ENCODE measurements at regions not wholly inside any gene's neighbourhood (a gene's known extent, or its start where the extent isn't known, plus 50 kb on each side); places are given as distances from the start of the nearest gene placed in this dataset.
A peak's percentile ranks its signal among the peaks of the same experiment; 100 is the strongest.
"Not testable (repeated sequence)": the region's sequence is repeated elsewhere in the genome, so short reads cannot be mapped to it uniquely, and the experiment has no call there.

GRCh38 chrX:16320765-16321355, 153.6 kb downstream of the MAGEB17 start:
- peak; percentile 23 for DNase-seq

GRCh38 chrX:16333453-16333852, 166.2 kb downstream of the MAGEB17 start:
- no peak for DNase-seq

GRCh38 chrX:16335181-16335580, 167.9 kb downstream of the MAGEB17 start:
- DNase-seq: no peak

- DNase-seq: no peak
Observed at GRCh38 chrX:16347968-16348670, 180.8 kb downstream of the MAGEB17 start.

- DNase-seq: no peak
Observed at GRCh38 chrX:16357902-16358301, 190.6 kb downstream of the MAGEB17 start.

- not testable (repeated sequence) for DNase-seq
Observed at GRCh38 chrX:16360056-16360455, 192.8 kb downstream of the MAGEB17 start.

- peak; percentile 0 for DNase-seq
Observed at GRCh38 chrX:16368696-16369095, 201.4 kb downstream of the MAGEB17 start.

GRCh38 chrX:16376056-16376455, 208.8 kb downstream of the MAGEB17 start:
- no peak for DNase-seq

GRCh38 chrX:16386126-16386525, 218.8 kb downstream of the MAGEB17 start:
- DNase-seq: no peak

GRCh38 chrX:16392597-16392996, 225.3 kb downstream of the MAGEB17 start:
- DNase-seq: no peak

GRCh38 chrX:16394290-16394689, 227.0 kb downstream of the MAGEB17 start:
- DNase-seq: no peak

- no peak for DNase-seq
Observed at GRCh38 chrX:16403808-16404207, 236.5 kb downstream of the MAGEB17 start.

- no peak for DNase-seq
Observed at GRCh38 chrX:16416588-16416987, 233.4 kb upstream of the S100G start.

- no peak for DNase-seq
Observed at GRCh38 chrX:16418650-16419049, 231.3 kb upstream of the S100G start.

- DNase-seq: no peak
Observed at GRCh38 chrX:16427668-16428067, 222.3 kb upstream of the S100G start.

- no peak for DNase-seq
Observed at GRCh38 chrX:16429406-16429805, 220.6 kb upstream of the S100G start.

- no peak for DNase-seq
Observed at GRCh38 chrX:16431266-16431665, 218.7 kb upstream of the S100G start.

GRCh38 chrX:16433021-16433420, 216.9 kb upstream of the S100G start:
- no peak for DNase-seq

- no peak for DNase-seq
Observed at GRCh38 chrX:16435399-16435986, 214.5 kb upstream of the S100G start.

- DNase-seq: peak; percentile 74
Observed at GRCh38 chrX:16436348-16437188, 213.4 kb upstream of the S100G start.

- DNase-seq: no peak
Observed at GRCh38 chrX:16440446-16440845, 209.5 kb upstream of the S100G start.

- peak; percentile 20 for DNase-seq
Observed at GRCh38 chrX:16444353-16444752, 205.6 kb upstream of the S100G start.

GRCh38 chrX:16445166-16445752, 204.7 kb upstream of the S100G start:
- DNase-seq: peak; percentile 27
